SKM-1 (cell line): ENCODE measurements at regions not wholly inside any gene's neighbourhood (a gene's known extent, or its start where the extent isn't known, plus 50 kb on each side); places are given as distances from the start of the nearest gene placed in this dataset.
A peak's percentile ranks its signal among the peaks of the same experiment; 100 is the strongest.

Experiments used
- DNase-seq: peaks from one replicate; lab custom pipeline; 2025; ENCODE audit not compliant: unreplicated experiment; lab: John Stamatoyannopoulos, UW

- peak; percentile 39 for DNase-seq
Observed at GRCh38 chr9:130780865-130781504, 54.1 kb upstream of the ABL1 start.

GRCh38 chr9:130781569-130781968 lies 53.5 kb upstream of the ABL1 start:
- no peak for DNase-seq

GRCh38 chr9:130782886-130783530 lies 52.0 kb upstream of the ABL1 start:
- no peak for DNase-seq

GRCh38 chr9:130785053-130785452 lies 50.0 kb upstream of the ABL1 start:
- no peak for DNase-seq
